ENCODE measurements at regions not wholly inside any gene's neighbourhood (a gene's known extent, or its start where the extent isn't known, plus 50 kb on each side); places are given as distances from the start of the nearest gene placed in this dataset.

DNA sequence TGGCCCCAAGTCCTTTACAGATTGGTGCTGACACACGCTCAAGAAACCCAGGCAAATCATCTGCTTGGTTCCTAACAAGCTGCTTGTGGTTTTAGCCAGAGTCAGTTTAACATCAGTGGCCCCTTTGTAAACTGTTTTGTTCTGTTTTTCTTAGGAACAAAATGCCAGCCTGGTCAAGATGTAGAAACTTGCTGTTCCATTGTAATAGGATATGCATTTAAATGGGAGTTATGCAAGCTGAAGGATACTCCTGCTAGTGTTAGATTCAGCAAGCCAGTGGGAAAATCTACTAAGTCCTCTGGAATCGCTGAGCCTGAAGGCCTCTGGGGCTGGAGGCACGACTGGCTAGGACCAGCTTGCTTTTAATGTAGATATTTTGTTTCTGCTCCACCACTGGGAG lies 391.1 kb downstream of the TLE4 start:
- Histone ChIP-seq H3K27me3 (ENCODE audit: control insufficient read depth, extremely low read depth, insufficient read depth, low read length) (no peaks in the 10 kb centered on the region), H3K79me2 (ENCODE audit: control insufficient read depth, insufficient read depth, low read length) (no peaks in the 10 kb centered on the region), H3K4me1 (ENCODE audit: control insufficient read depth, extremely low read depth, insufficient read depth, low read length) (no peaks in the 10 kb centered on the region), H3K9me1 (ENCODE audit: control insufficient read depth, extremely low read depth, insufficient read depth, low read length) (no peaks in the 10 kb centered on the region), H3K9me3 (ENCODE audit: control insufficient read depth, low read depth, low read length) (no peaks in the 10 kb centered on the region), H3K4me2 (ENCODE audit: control insufficient read depth, extremely low read depth, insufficient read depth, low read depth, low read length) (no peak overlapping the region), H2AFZ (ENCODE audit: control insufficient read depth, low read length) (no peak overlapping the region), H3K36me3 (ENCODE audit: control insufficient read depth in 2 of 2, extremely low read depth in 1 of 2, insufficient read depth in 2 of 2, low read length in 2 of 2) (no peaks in the 10 kb centered on the region), H3K27ac (ENCODE audit: control insufficient read depth, insufficient read depth, low read length) (no peak overlapping the region), H4K20me1 (ENCODE audit: control insufficient read depth, extremely low read depth, insufficient read depth, low read length) (no peaks in the 10 kb centered on the region), H3K4me3 (ENCODE audit: control insufficient read depth in 2 of 3, extremely low read depth in 1 of 3, insufficient read depth in 2 of 3, low read depth in 1 of 3, low read length in 3 of 3) (no peak overlapping the region), H3K9ac (ENCODE audit: control insufficient read depth, extremely low read depth, insufficient read depth, low read length) (no peak overlapping the region)
- dilution Hi-C loops (cut with MboI; ENCODE audit: extremely low pct_ligation_motif_present, low sequenced_read_pairs), result no loop called here
- TF ChIP-seq, protein P1, sequence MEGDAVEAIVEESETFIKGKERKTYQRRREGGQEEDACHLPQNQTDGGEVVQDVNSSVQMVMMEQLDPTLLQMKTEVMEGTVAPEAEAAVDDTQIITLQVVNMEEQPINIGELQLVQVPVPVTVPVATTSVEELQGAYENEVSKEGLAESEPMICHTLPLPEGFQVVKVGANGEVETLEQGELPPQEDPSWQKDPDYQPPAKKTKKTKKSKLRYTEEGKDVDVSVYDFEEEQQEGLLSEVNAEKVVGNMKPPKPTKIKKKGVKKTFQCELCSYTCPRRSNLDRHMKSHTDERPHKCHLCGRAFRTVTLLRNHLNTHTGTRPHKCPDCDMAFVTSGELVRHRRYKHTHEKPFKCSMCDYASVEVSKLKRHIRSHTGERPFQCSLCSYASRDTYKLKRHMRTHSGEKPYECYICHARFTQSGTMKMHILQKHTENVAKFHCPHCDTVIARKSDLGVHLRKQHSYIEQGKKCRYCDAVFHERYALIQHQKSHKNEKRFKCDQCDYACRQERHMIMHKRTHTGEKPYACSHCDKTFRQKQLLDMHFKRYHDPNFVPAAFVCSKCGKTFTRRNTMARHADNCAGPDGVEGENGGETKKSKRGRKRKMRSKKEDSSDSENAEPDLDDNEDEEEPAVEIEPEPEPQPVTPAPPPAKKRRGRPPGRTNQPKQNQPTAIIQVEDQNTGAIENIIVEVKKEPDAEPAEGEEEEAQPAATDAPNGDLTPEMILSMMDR (optimal IDR thresholded peaks at IDR 0.05 in 1 of 3, IDR thresholded peaks at IDR 0.05 in 1 of 3, conservative IDR thresholded peaks at IDR 0.05 in 1 of 3; ENCODE audit: extremely low read depth in 1 of 3, insufficient read depth in 2 of 3, low read length in 3 of 3), result no peak
- TF ChIP-seq EZH2 (IDR thresholded peaks at IDR 0.05; ENCODE audit: low read length), result no peak
- DNase-seq (ENCODE audit: low read depth, low spot score) (no peak), FAIRE-seq (no peak)

DNA sequence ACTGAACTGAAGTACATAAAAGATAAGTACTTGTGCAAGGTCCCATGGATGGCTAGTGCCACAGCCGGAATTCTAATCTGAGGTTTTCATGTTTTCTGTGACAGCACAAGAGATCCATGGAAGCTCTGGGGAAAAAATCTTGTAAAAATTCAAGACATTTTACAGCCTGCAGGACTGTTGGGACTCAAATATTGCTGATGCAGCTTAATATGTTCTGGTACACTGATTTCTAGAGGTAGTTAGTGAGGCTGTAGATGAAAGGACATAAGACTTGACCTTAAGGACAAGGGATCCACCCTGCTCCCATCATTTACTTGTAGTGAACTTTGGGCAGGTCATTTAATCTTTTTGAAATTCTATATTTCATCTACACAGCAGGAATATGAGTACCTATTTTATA lies 390.4 kb downstream of the TLE4 start:
- Histone ChIP-seq H2AFZ (ENCODE audit: control insufficient read depth, low read length) (no peak overlapping the region), H3K4me1 (ENCODE audit: control insufficient read depth, extremely low read depth, insufficient read depth, low read length) (no peaks in the 10 kb centered on the region), H3K27ac (ENCODE audit: control insufficient read depth, insufficient read depth, low read length) (no peak overlapping the region), H3K4me3 (ENCODE audit: control insufficient read depth in 2 of 3, extremely low read depth in 1 of 3, insufficient read depth in 2 of 3, low read depth in 1 of 3, low read length in 3 of 3) (no peak overlapping the region), H3K36me3 (ENCODE audit: control insufficient read depth in 2 of 2, extremely low read depth in 1 of 2, insufficient read depth in 2 of 2, low read length in 2 of 2) (no peaks in the 10 kb centered on the region), H3K9me1 (ENCODE audit: control insufficient read depth, extremely low read depth, insufficient read depth, low read length) (no peaks in the 10 kb centered on the region), H3K79me2 (ENCODE audit: control insufficient read depth, insufficient read depth, low read length) (no peaks in the 10 kb centered on the region), H4K20me1 (ENCODE audit: control insufficient read depth, extremely low read depth, insufficient read depth, low read length) (no peaks in the 10 kb centered on the region), H3K9ac (ENCODE audit: control insufficient read depth, extremely low read depth, insufficient read depth, low read length) (no peak overlapping the region), H3K4me2 (ENCODE audit: control insufficient read depth, extremely low read depth, insufficient read depth, low read depth, low read length) (no peak overlapping the region), H3K9me3 (ENCODE audit: control insufficient read depth, low read depth, low read length) (no peaks in the 10 kb centered on the region), H3K27me3 (ENCODE audit: control insufficient read depth, extremely low read depth, insufficient read depth, low read length) (no peaks in the 10 kb centered on the region)
- no peak for TF ChIP-seq EZH2 (IDR thresholded peaks at IDR 0.05; ENCODE audit: low read length)
- TF ChIP-seq, protein P1 (optimal IDR thresholded peaks at IDR 0.05 in 1 of 3, IDR thresholded peaks at IDR 0.05 in 1 of 3, conservative IDR thresholded peaks at IDR 0.05 in 1 of 3; ENCODE audit: extremely low read depth in 1 of 3, insufficient read depth in 2 of 3, low read length in 3 of 3), result no peak
- no peak for FAIRE-seq
- dilution Hi-C loops (cut with MboI; ENCODE audit: extremely low pct_ligation_motif_present, low sequenced_read_pairs), result no loop called here
- no peak for DNase-seq (ENCODE audit: low read depth, low spot score)
